ENCODE measurements at regions not wholly inside any gene's neighbourhood (a gene's known extent, or its start where the extent isn't known, plus 50 kb on each side); places are given as distances from the start of the nearest gene placed in this dataset.

DNA sequence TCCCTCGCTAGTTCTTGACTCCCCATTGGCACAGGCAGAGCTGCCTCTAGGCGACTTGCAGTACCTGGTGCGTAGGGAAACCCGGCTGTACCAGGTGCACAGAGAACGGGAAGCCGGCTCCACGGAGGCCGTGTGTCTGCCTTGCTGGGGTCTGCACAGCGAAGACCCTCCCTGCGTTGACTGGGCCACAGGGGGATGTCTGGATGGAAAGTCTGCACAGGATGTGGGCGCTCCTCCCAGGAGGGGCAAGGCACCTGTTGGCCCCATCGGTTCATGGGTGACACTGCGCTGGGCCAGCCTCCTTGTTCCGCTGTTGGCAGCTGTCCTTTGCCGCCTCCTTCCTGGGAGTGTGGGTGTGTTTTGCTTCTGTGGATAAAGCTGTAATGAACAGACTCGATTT lies 138.3 kb downstream of the TEX29 start:
- intact Hi-C loops (cut with DNase I, micrococcal nuclease) = no loop called here
- Mint-ChIP-seq H3K4me3 (no peak overlapping the region), H3K36me3 (ENCODE audit: low read depth) (no peaks in the 10 kb centered on the region), H3K9me3 (peaks cover 3% of the 10 kb centered on the region), H3K27me3 (peaks cover 10% of the 10 kb centered on the region), H3K4me1 (ENCODE audit: low read depth) (no peaks in the 10 kb centered on the region), H3K27ac (no peak overlapping the region)
- Histone ChIP-seq H3K36me3 (ENCODE audit: insufficient read depth, low read length) (no peaks in the 10 kb centered on the region), H3K9me3 (ENCODE audit: control insufficient read depth in 1 of 2, insufficient read depth in 1 of 2, low read length in 2 of 2) (peaks cover 0 to 7% of the 10 kb centered on the region in 2 experiments), H3K4me3 (ENCODE audit: low read length) (no peak overlapping the region), H3K27ac (ENCODE audit: low read depth in 1 of 2, low read length in 2 of 2) (no peak overlapping the region), H3K4me1 (ENCODE audit: insufficient read depth, low read length) (no peaks in the 10 kb centered on the region), H3K27me3 (ENCODE audit: control insufficient read depth in 1 of 2, insufficient read depth in 2 of 2, low read length in 2 of 2) (no peaks in the 10 kb centered on the region)
- ATAC-seq (ENCODE audit: poor library complexity) (no peak), DNase-seq (no peak)
- ChIA-PET POLR2A (no interaction called here), CTCF (no interaction called here)
- TF ChIP-seq, protein P1, sequence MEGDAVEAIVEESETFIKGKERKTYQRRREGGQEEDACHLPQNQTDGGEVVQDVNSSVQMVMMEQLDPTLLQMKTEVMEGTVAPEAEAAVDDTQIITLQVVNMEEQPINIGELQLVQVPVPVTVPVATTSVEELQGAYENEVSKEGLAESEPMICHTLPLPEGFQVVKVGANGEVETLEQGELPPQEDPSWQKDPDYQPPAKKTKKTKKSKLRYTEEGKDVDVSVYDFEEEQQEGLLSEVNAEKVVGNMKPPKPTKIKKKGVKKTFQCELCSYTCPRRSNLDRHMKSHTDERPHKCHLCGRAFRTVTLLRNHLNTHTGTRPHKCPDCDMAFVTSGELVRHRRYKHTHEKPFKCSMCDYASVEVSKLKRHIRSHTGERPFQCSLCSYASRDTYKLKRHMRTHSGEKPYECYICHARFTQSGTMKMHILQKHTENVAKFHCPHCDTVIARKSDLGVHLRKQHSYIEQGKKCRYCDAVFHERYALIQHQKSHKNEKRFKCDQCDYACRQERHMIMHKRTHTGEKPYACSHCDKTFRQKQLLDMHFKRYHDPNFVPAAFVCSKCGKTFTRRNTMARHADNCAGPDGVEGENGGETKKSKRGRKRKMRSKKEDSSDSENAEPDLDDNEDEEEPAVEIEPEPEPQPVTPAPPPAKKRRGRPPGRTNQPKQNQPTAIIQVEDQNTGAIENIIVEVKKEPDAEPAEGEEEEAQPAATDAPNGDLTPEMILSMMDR (IDR thresholded peaks at IDR 0.05) = no peak

GRCh38 chr13:111459803-111460547 lies 139.5 kb downstream of the TEX29 start:
- no peak for ATAC-seq (ENCODE audit: poor library complexity)
- Mint-ChIP-seq H3K27me3 (peaks cover 18% of the 10 kb centered on the region), H3K4me1 (ENCODE audit: low read depth) (no peaks in the 10 kb centered on the region), H3K4me3 (no peak overlapping the region), H3K9me3 (peaks cover 3% of the 10 kb centered on the region), H3K27ac (no peak overlapping the region), H3K36me3 (ENCODE audit: low read depth) (no peaks in the 10 kb centered on the region)
- Histone ChIP-seq H3K27ac (ENCODE audit: low read depth in 1 of 2, low read length in 2 of 2) (no peak overlapping the region), H3K4me1 (ENCODE audit: insufficient read depth, low read length) (no peaks in the 10 kb centered on the region), H3K4me3 (ENCODE audit: low read length) (no peak overlapping the region), H3K27me3 (ENCODE audit: control insufficient read depth in 1 of 2, insufficient read depth in 2 of 2, low read length in 2 of 2) (no peaks in the 10 kb centered on the region), H3K9me3 (ENCODE audit: control insufficient read depth in 1 of 2, insufficient read depth in 1 of 2, low read length in 2 of 2) (peaks cover 0 to 7% of the 10 kb centered on the region in 2 experiments), H3K36me3 (ENCODE audit: insufficient read depth, low read length) (no peaks in the 10 kb centered on the region)
- ChIA-PET CTCF (no interaction called here), POLR2A (no interaction called here)
- DNase-seq = no peak
- intact Hi-C loops (cut with DNase I, micrococcal nuclease) = no loop called here
- TF ChIP-seq, protein P1 (IDR thresholded peaks at IDR 0.05) = no peak

DNA sequence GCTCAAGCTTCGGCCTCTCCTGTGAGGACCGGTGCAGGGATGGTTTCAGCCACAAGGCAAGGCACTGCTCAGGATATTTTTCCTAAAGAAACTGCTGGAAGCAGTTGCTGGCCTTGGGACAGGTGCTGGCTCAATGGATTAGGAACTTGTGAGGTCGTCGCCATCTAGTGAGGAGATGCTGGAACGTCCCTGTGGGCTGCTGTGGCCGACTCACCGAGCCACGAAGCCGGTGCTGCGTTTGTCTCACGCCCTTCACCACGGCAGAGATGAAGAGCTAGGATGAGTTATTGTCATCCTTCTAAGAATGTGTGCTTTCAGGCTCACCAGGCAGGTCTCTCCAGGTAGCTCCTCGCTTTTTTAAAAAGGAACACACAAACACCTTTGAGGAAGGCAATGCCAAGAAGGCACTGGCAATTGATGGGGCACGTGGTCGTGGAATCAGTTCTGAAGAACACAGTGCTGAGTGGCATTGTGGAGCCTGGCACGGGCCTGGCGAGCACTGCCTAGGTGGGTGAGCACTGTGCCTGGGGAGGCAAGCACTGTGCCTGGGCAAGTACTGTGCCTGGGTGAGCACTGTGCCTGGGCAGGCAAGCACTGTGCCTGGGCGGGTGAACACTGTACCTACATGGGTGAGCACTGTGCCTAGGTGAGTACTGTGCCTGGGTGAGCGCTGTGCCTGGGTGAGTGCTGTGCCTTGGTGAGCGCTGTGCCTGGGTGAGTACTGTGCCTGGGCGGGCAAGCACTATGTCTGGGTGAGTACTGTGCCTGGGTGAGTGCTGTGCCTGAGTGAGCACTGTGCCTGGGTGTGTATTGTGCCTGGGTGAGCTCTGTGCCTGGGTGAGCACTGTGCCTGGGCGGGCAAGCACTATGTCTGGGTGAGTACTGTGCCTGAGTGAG lies 140.4 kb downstream of the TEX29 start:
- no peak overlapping the region for H3K27ac Mint-ChIP-seq
- ATAC-seq (ENCODE audit: poor library complexity) = no peak
- intact Hi-C loops (cut with DNase I, micrococcal nuclease) = no loop called here

More for the DNA sequence above, 140.4 kb downstream of the TEX29 start:
- Histone ChIP-seq H3K4me3 (ENCODE audit: low read length) (no peak overlapping the region), H3K27ac (ENCODE audit: low read depth in 1 of 2, low read length in 2 of 2) (no peak overlapping the region), H3K36me3 (ENCODE audit: insufficient read depth, low read length) (no peaks in the 10 kb centered on the region), H3K4me1 (ENCODE audit: insufficient read depth, low read length) (no peaks in the 10 kb centered on the region), H3K9me3 (ENCODE audit: control insufficient read depth in 1 of 2, insufficient read depth in 1 of 2, low read length in 2 of 2) (peaks cover 0 to 7% of the 10 kb centered on the region in 2 experiments), H3K27me3 (ENCODE audit: control insufficient read depth in 1 of 2, insufficient read depth in 2 of 2, low read length in 2 of 2) (no peaks in the 10 kb centered on the region)
- Mint-ChIP-seq H3K4me1 (ENCODE audit: low read depth) (no peaks in the 10 kb centered on the region), H3K4me3 (no peak overlapping the region), H3K27me3 (peaks cover 22% of the 10 kb centered on the region), H3K9me3 (no peaks in the 10 kb centered on the region), H3K36me3 (ENCODE audit: low read depth) (no peaks in the 10 kb centered on the region)
- TF ChIP-seq, protein P1 (IDR thresholded peaks at IDR 0.05) = no peak
- POLR2A ChIA-PET = no interaction called here
- peak in 2 of 14 experiments; percentile 4 for DNase-seq
- CTCF ChIA-PET = no interaction called here

Measured in CD4-positive, alpha-beta T cell (primary cell).